ENCODE measurements at regions not wholly inside any gene's neighbourhood (a gene's known extent, or its start where the extent isn't known, plus 50 kb on each side); places are given as distances from the start of the nearest gene placed in this dataset.
"Not testable (repeated sequence)": the region's sequence is repeated elsewhere in the genome, so short reads cannot be mapped to it uniquely, and the experiment has no call there.

DNA sequence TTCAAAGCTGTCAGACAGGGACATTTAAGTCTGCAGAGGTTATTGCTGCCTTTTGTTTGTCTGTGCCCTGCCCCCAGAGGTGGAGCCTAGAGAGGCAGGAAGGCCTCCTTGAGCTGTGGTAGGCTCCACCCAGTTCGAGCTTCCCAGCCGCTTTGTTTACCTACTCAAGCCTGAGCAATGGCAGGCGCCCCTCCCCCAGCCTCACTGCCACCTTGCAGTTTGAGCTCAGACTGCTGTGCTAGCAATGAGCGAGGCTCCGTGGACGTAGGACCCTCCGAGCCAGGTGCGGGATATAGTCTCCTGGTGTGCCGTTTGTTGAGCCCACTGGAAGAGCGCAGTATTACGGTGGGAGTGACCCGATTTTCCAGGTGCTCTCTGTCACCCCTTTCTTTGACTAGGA, 1193.9 kb downstream of the FAM181B start:
- TF ChIP-seq, protein P1, sequence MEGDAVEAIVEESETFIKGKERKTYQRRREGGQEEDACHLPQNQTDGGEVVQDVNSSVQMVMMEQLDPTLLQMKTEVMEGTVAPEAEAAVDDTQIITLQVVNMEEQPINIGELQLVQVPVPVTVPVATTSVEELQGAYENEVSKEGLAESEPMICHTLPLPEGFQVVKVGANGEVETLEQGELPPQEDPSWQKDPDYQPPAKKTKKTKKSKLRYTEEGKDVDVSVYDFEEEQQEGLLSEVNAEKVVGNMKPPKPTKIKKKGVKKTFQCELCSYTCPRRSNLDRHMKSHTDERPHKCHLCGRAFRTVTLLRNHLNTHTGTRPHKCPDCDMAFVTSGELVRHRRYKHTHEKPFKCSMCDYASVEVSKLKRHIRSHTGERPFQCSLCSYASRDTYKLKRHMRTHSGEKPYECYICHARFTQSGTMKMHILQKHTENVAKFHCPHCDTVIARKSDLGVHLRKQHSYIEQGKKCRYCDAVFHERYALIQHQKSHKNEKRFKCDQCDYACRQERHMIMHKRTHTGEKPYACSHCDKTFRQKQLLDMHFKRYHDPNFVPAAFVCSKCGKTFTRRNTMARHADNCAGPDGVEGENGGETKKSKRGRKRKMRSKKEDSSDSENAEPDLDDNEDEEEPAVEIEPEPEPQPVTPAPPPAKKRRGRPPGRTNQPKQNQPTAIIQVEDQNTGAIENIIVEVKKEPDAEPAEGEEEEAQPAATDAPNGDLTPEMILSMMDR (IDR thresholded peaks at IDR 0.05), result not testable (repeated sequence)
- TF ChIP-seq POLR2AphosphoS2 (conservative IDR thresholded peaks at IDR 0.05; ENCODE audit: low read length); BHLHE40 (IDR thresholded peaks at IDR 0.05; ENCODE audit: low read depth, low read length); MAFK (IDR thresholded peaks at IDR 0.05; ENCODE audit: partially characterized antibody): not testable (repeated sequence)
